Spleen (tissue), 7 donors: ENCODE measurements at regions not wholly inside any gene's neighbourhood (a gene's known extent, or its start where the extent isn't known, plus 50 kb on each side); places are given as distances from the start of the nearest gene placed in this dataset.

Experiments used
- POLR2A ChIP-seq, 3 donors: fragments of 450-650 bp; IDR thresholded peaks; one replicate each; pipeline ENCODE4 v1.5.1; 2017; ENCODE audit warnings: antibody characterized with exemption in 3 of 3, mild to moderate bottlenecking in 1 of 3
- POLR2AphosphoS5 ChIP-seq, 3 donors: sonication (generic); formaldehyde crosslinking; IDR thresholded peaks; one replicate each; pipeline ENCODE4 v1.5.1; 2017; ENCODE audit warnings: antibody characterized with exemption in 3 of 3
- TF ChIP-seq, protein P1 (sequence below), 11 experiments: fragments of 200-600 bp in 7 of 11; fragments of 450-650 bp in 4 of 11; sonication (generic) in 4 of 11; IDR thresholded peaks in 8 of 11; conservative IDR thresholded peaks in 3 of 11; 1 replicate in 7 of 11; 2 replicates in 4 of 11; pipeline versions ENCODE4 v1.4.0 to v1.8.0; 2016 to 2021; ENCODE audit warnings: antibody characterized with exemption in 11 of 11, inconsistent platforms in 4 of 11, mild to moderate bottlenecking in 1 of 11
- donor health status: DM: no; HTN: no; CAD: no; lungs with moderate emphysema.
- donor health status: DM: no; HTN: no; CAD: no.
- donor health status: DM: no; HTN: no; CAD: no.

DNA sequence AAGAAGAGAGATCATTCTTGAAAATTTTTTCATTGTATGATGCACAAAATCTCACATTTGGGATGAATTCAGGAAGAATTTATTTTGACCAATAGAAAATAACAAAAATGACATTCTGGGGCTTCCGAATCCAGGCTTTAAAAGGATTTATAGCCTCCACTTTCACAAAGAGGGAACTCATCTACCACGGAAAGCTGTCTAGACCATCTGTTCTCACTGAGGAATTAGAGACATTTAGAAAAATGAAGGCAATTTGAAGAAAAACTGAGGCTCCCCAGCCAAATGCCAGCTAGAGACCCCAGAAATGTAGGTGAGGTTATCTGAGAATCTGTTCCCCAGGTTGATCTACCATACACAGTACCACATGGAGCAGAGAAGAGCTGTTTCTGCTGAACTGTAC lies 464.3 kb downstream of the TMA16 start:
- TF ChIP-seq, protein P1, sequence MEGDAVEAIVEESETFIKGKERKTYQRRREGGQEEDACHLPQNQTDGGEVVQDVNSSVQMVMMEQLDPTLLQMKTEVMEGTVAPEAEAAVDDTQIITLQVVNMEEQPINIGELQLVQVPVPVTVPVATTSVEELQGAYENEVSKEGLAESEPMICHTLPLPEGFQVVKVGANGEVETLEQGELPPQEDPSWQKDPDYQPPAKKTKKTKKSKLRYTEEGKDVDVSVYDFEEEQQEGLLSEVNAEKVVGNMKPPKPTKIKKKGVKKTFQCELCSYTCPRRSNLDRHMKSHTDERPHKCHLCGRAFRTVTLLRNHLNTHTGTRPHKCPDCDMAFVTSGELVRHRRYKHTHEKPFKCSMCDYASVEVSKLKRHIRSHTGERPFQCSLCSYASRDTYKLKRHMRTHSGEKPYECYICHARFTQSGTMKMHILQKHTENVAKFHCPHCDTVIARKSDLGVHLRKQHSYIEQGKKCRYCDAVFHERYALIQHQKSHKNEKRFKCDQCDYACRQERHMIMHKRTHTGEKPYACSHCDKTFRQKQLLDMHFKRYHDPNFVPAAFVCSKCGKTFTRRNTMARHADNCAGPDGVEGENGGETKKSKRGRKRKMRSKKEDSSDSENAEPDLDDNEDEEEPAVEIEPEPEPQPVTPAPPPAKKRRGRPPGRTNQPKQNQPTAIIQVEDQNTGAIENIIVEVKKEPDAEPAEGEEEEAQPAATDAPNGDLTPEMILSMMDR (IDR thresholded peaks at IDR 0.05 in 8 of 11, conservative IDR thresholded peaks at IDR 0.05 in 3 of 11), result no peak
- TF ChIP-seq POLR2AphosphoS5 (IDR thresholded peaks at IDR 0.05) (no peak), POLR2A (IDR thresholded peaks at IDR 0.05) (no peak)
